HEK293T (cell line): ENCODE measurements at regions not wholly inside any gene's neighbourhood (a gene's known extent, or its start where the extent isn't known, plus 50 kb on each side); places are given as distances from the start of the nearest gene placed in this dataset.

ENCODE experiments used
- CTCF ChIA-PET: fragments of 350-600 bp; formaldehyde crosslinking; extraction: SDS; loops from one replicate; lab custom pipeline; 2021; ENCODE audit warnings: antibody characterized with exemption, inconsistent platforms; lab: Yijun Ruan, JAX
- POLR2A ChIA-PET: fragments of 350-600 bp; formaldehyde crosslinking; extraction: SDS; loops from one replicate; lab custom pipeline; 2020; ENCODE audit warnings: antibody characterized with exemption, inconsistent platforms; lab: Yijun Ruan, JAX
- DNase-seq: peaks from one replicate; pipeline ENCODE4 v3.0.0; 2012; ENCODE audit warnings: mixed read lengths; ENCODE audit errors: extremely low spot score
- ARNT ChIP-seq: fragments of 450-650 bp; IDR thresholded peaks from 2 replicates; pipeline ENCODE4 v1.6.1; 2017; ENCODE audit warnings: mild to moderate bottlenecking
- BHLHE40 ChIP-seq: fragments of 450-650 bp; IDR thresholded peaks from 2 replicates; pipeline ENCODE4 v1.6.1; 2016; ENCODE audit warnings: mild to moderate bottlenecking, moderate library complexity, borderline replicate concordance
- CTBP1 ChIP-seq: fragments of 450-650 bp; IDR thresholded peaks from 2 replicates; pipeline ENCODE4 v1.6.1; 2016; ENCODE audit warnings: borderline replicate concordance
- ELF4 ChIP-seq: fragments of 450-650 bp; IDR thresholded peaks from 2 replicates; pipeline ENCODE4 v1.6.1; 2017; ENCODE audit warnings: antibody characterized with exemption
- FOXA1 ChIP-seq: fragments of 450-650 bp; IDR thresholded peaks from 2 replicates; pipeline ENCODE4 v1.6.1; 2016; ENCODE audit warnings: mild to moderate bottlenecking
- FOXK2 ChIP-seq: fragments of 450-650 bp; IDR thresholded peaks from 2 replicates; pipeline ENCODE4 v1.6.1; 2016; ENCODE audit warnings: mild to moderate bottlenecking
- FOXM1 ChIP-seq: fragments of 450-650 bp; IDR thresholded peaks from 2 replicates; pipeline ENCODE4 v1.6.1; 2017; ENCODE audit warnings: mild to moderate bottlenecking, borderline replicate concordance
- HDGF ChIP-seq: fragments of 450-650 bp; IDR thresholded peaks from 2 replicates; pipeline ENCODE4 v1.6.1; 2017; ENCODE audit warnings: antibody characterized with exemption, borderline replicate concordance
- L3MBTL2 ChIP-seq: fragments of 450-650 bp; conservative IDR thresholded peaks from 2 replicates; pipeline ENCODE4 v1.6.1; 2016; ENCODE audit warnings: mild to moderate bottlenecking
- LEF1 ChIP-seq: fragments of 450-650 bp; IDR thresholded peaks from 2 replicates; pipeline ENCODE4 v1.6.1; 2017; ENCODE audit warnings: mild to moderate bottlenecking, borderline replicate concordance
- NFRKB ChIP-seq: fragments of 450-650 bp; IDR thresholded peaks from 2 replicates; pipeline ENCODE4 v1.6.1; 2016; ENCODE audit warnings: mild to moderate bottlenecking, moderate library complexity
- PKNOX1 ChIP-seq: fragments of 450-650 bp; IDR thresholded peaks from 2 replicates; pipeline ENCODE4 v1.6.1; 2016
- SP1 ChIP-seq: fragments of 450-650 bp; IDR thresholded peaks from 2 replicates; pipeline ENCODE4 v1.6.1; 2017
- SUZ12 ChIP-seq: fragments of 450-650 bp; IDR thresholded peaks from 2 replicates; pipeline ENCODE4 v1.6.1; 2016; ENCODE audit warnings: mild to moderate bottlenecking
- TARDBP ChIP-seq: fragments of 450-650 bp; IDR thresholded peaks from 2 replicates; pipeline ENCODE4 v1.6.1; 2016
- ZNF384 ChIP-seq: fragments of 450-650 bp; IDR thresholded peaks from 2 replicates; pipeline ENCODE4 v1.6.1; 2016

- TF ChIP-seq FOXK2 (no peak), TARDBP (no peak), FOXA1 (no peak), SUZ12 (no peak), LEF1 (no peak), CTBP1 (no peak), ZNF384 (no peak), FOXM1 (no peak), SP1 (no peak), BHLHE40 (no peak), L3MBTL2 (no peak), ARNT (no peak), PKNOX1 (no peak), ELF4 (no peak), NFRKB (no peak), HDGF (no peak)
- POLR2A ChIA-PET = no interaction called here
- no peak for DNase-seq
- CTCF ChIA-PET = no interaction called here
Measured at GRCh38 chr14:101383737-101384338, 177.5 kb upstream of the DIO3 start.

- ChIA-PET CTCF (no interaction called here), POLR2A (no interaction called here)
- TF ChIP-seq BHLHE40 (no peak), ARNT (no peak), FOXA1 (no peak), FOXM1 (no peak)
- DNase-seq = no peak
Measured at GRCh38 chr14:101394374-101394773, 166.9 kb upstream of the DIO3 start.

GRCh38 chr14:101395779-101396178 is 165.5 kb upstream of the DIO3 start:
- TF ChIP-seq ELF4 = no peak
- TF ChIP-seq FOXK2 = no peak
- no peak for TF ChIP-seq ZNF384
- no peak for TF ChIP-seq NFRKB
- no peak for TF ChIP-seq L3MBTL2
- TF ChIP-seq LEF1 = no peak
- TF ChIP-seq TARDBP = no peak
- no peak for TF ChIP-seq ARNT
- TF ChIP-seq SP1 = no peak
- DNase-seq = no peak
- ChIA-PET POLR2A (no interaction called here), CTCF (no interaction called here)

- no peak for DNase-seq
- CTCF ChIA-PET = interaction anchor here (0.6 kb wide), 1 partner anchor 471 kb away, joined by 3 read pairs; no protein-coding TSS in a partner anchor
- POLR2A ChIA-PET = no interaction called here
- TF ChIP-seq FOXK2 (no peak), CTBP1 (no peak)
Measured at GRCh38 chr14:101397206-101397605, 164.1 kb upstream of the DIO3 start.

- no peak for TF ChIP-seq NFRKB
- no peak for TF ChIP-seq ZNF384
- TF ChIP-seq ELF4 = no peak
- no peak for TF ChIP-seq FOXK2
- POLR2A ChIA-PET = no interaction called here
Measured at GRCh38 chr14:101398011-101398410, 163.3 kb upstream of the DIO3 start.

GRCh38 chr14:101399737-101400517 is 161.4 kb upstream of the DIO3 start:
- POLR2A ChIA-PET = no interaction called here
- DNase-seq = no peak
- TF ChIP-seq L3MBTL2 (no peak), PKNOX1 (no peak), FOXK2 (no peak), HDGF (no peak), ELF4 (no peak), BHLHE40 (no peak), FOXM1 (no peak)
- CTCF ChIA-PET = interaction anchor here (0.7 kb wide), 1 partner anchor 870 kb away, joined by 3 read pairs; no protein-coding TSS in a partner anchor

More at GRCh38 chr14:101398011-101398410, 163.3 kb upstream of the DIO3 start:
- CTCF ChIA-PET = no interaction called here
- DNase-seq = no peak

GRCh38 chr14:101400830-101401229 is 160.5 kb upstream of the DIO3 start:
- no peak for TF ChIP-seq LEF1
- TF ChIP-seq L3MBTL2 = no peak
- no peak for TF ChIP-seq TARDBP
- TF ChIP-seq FOXA1 = no peak
- no peak for TF ChIP-seq FOXM1
- TF ChIP-seq SUZ12 = no peak
- no peak for TF ChIP-seq BHLHE40
- no peak for TF ChIP-seq NFRKB
- TF ChIP-seq ELF4 = no peak
- no peak for DNase-seq
- CTCF ChIA-PET = interaction anchor here (0.7 kb wide), 1 partner anchor 869 kb away, joined by 3 read pairs; no protein-coding TSS in a partner anchor
- POLR2A ChIA-PET = no interaction called here
